ENCODE measurements at regions not wholly inside any gene's neighbourhood (a gene's known extent, or its start where the extent isn't known, plus 50 kb on each side); places are given as distances from the start of the nearest gene placed in this dataset.

GRCh38 chr7:35487841-35488240 lies 207.1 kb downstream of the HERPUD2 start:
- Histone ChIP-seq H3K9me3 (ENCODE audit: insufficient read depth, low read depth, low read length) (no peaks in the 10 kb centered on the region), H3K4me2 (ENCODE audit: low read length) (no peak overlapping the region), H3K27me3 (ENCODE audit: insufficient read depth, low read length) (no peaks in the 10 kb centered on the region), H4K20me1 (ENCODE audit: insufficient read depth, low read length) (no peaks in the 10 kb centered on the region), H3K9ac (ENCODE audit: low read length) (no peak overlapping the region), H2AFZ (ENCODE audit: low read depth, low read length) (no peak overlapping the region), H3K27ac (ENCODE audit: low read depth, low read length) (no peak overlapping the region), H3K79me2 (ENCODE audit: insufficient read depth, low read length) (no peaks in the 10 kb centered on the region), H3K36me3 (ENCODE audit: insufficient read depth, low read length) (no peaks in the 10 kb centered on the region), H3K4me3 (ENCODE audit: insufficient read depth, low read depth, low read length) (no peak overlapping the region), H3K4me1 (ENCODE audit: insufficient read depth, low read length) (no peaks in the 10 kb centered on the region)
- Mint-ChIP-seq H3K4me3 (ENCODE audit: unreplicated experiment) (no peak overlapping the region), H3K27ac (ENCODE audit: unreplicated experiment) (no peak overlapping the region), H3K9me3 (ENCODE audit: unreplicated experiment) (no peaks in the 10 kb centered on the region), H3K27me3 (ENCODE audit: low read depth, unreplicated experiment) (no peaks in the 10 kb centered on the region), H3K4me1 (ENCODE audit: low read depth, unreplicated experiment) (peaks cover 23% of the 10 kb centered on the region), H3K36me3 (ENCODE audit: low read depth, unreplicated experiment) (no peaks in the 10 kb centered on the region)
- TF ChIP-seq EZH2 (IDR thresholded peaks at IDR 0.05; ENCODE audit: insufficient read depth, low read length) (no peak), CTCF (IDR thresholded peaks at IDR 0.05; ENCODE audit: insufficient read depth, low read depth, low read length) (no peak)
- DNase-seq (ENCODE audit: low read depth) = no peak
- no peak for FAIRE-seq

GRCh38 chr7:35487402-35487801 lies 207.5 kb downstream of the HERPUD2 start:
- Histone ChIP-seq H3K36me3 (ENCODE audit: insufficient read depth, low read length) (no peaks in the 10 kb centered on the region), H3K9me3 (ENCODE audit: insufficient read depth, low read depth, low read length) (no peaks in the 10 kb centered on the region), H3K4me1 (ENCODE audit: insufficient read depth, low read length) (no peaks in the 10 kb centered on the region), H3K4me3 (ENCODE audit: insufficient read depth, low read depth, low read length) (no peak overlapping the region), H3K4me2 (ENCODE audit: low read length) (no peak overlapping the region), H4K20me1 (ENCODE audit: insufficient read depth, low read length) (no peaks in the 10 kb centered on the region), H3K27me3 (ENCODE audit: insufficient read depth, low read length) (no peaks in the 10 kb centered on the region), H3K79me2 (ENCODE audit: insufficient read depth, low read length) (no peaks in the 10 kb centered on the region), H2AFZ (ENCODE audit: low read depth, low read length) (no peak overlapping the region), H3K9ac (ENCODE audit: low read length) (no peak overlapping the region), H3K27ac (ENCODE audit: low read depth, low read length) (no peak overlapping the region)
- Mint-ChIP-seq H3K27ac (ENCODE audit: unreplicated experiment) (no peak overlapping the region), H3K36me3 (ENCODE audit: low read depth, unreplicated experiment) (no peaks in the 10 kb centered on the region), H3K4me3 (ENCODE audit: unreplicated experiment) (no peak overlapping the region), H3K27me3 (ENCODE audit: low read depth, unreplicated experiment) (no peaks in the 10 kb centered on the region), H3K4me1 (ENCODE audit: low read depth, unreplicated experiment) (peaks cover 27% of the 10 kb centered on the region), H3K9me3 (ENCODE audit: unreplicated experiment) (no peaks in the 10 kb centered on the region)
- no peak for FAIRE-seq
- no peak for DNase-seq (ENCODE audit: low read depth)
- TF ChIP-seq CTCF (IDR thresholded peaks at IDR 0.05; ENCODE audit: insufficient read depth, low read depth, low read length) (no peak), EZH2 (IDR thresholded peaks at IDR 0.05; ENCODE audit: insufficient read depth, low read length) (no peak)

DNA sequence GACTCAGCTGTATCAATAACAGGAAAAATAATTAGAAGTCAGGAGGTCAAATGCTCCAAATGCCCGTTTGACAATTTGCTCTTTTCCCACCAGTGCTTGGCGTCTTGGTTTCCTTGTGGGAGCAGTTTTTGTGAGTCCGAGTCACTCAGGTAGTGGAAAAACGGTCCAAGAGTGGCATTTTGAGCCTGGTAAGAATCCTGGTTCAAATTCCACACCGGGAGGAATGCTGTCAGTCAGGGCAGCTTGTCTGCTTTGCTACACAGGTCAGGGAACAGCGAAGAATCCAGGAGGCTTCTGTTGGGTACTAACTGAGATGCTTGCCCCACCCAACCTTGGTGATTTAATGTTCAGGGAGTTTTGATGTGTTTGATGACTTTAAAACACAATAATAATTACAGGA lies 209.5 kb downstream of the HERPUD2 start:
- no peak overlapping the region for H3K4me2 ChIP-seq (ENCODE audit: low read length)
- H3K4me1 ChIP-seq (ENCODE audit: insufficient read depth, low read length) = no peaks in the 10 kb centered on the region
- H3K27me3 ChIP-seq (ENCODE audit: insufficient read depth, low read length) = no peaks in the 10 kb centered on the region
- H3K9me3 ChIP-seq (ENCODE audit: insufficient read depth, low read depth, low read length) = no peaks in the 10 kb centered on the region
- H4K20me1 ChIP-seq (ENCODE audit: insufficient read depth, low read length) = no peaks in the 10 kb centered on the region
- no peaks in the 10 kb centered on the region for H3K36me3 ChIP-seq (ENCODE audit: insufficient read depth, low read length)
- Mint-ChIP-seq H3K27me3 (ENCODE audit: low read depth, unreplicated experiment) (no peaks in the 10 kb centered on the region), H3K9me3 (ENCODE audit: unreplicated experiment) (no peaks in the 10 kb centered on the region), H3K27ac (ENCODE audit: unreplicated experiment) (peak overlapping the region; percentile 37), H3K4me3 (ENCODE audit: unreplicated experiment) (no peak overlapping the region), H3K36me3 (ENCODE audit: low read depth, unreplicated experiment) (no peaks in the 10 kb centered on the region), H3K4me1 (ENCODE audit: low read depth, unreplicated experiment) (peaks cover 36% of the 10 kb centered on the region)
- no peak overlapping the region for H3K4me3 ChIP-seq (ENCODE audit: insufficient read depth, low read depth, low read length)
- no peak overlapping the region for H2AFZ ChIP-seq (ENCODE audit: low read depth, low read length)
- no peak for DNase-seq (ENCODE audit: low read depth)
- FAIRE-seq = no peak
- no peaks in the 10 kb centered on the region for H3K79me2 ChIP-seq (ENCODE audit: insufficient read depth, low read length)
- no peak overlapping the region for H3K9ac ChIP-seq (ENCODE audit: low read length)
- no peak overlapping the region for H3K27ac ChIP-seq (ENCODE audit: low read depth, low read length)
- TF ChIP-seq CTCF (IDR thresholded peaks at IDR 0.05; ENCODE audit: insufficient read depth, low read depth, low read length) (no peak), EZH2 (IDR thresholded peaks at IDR 0.05; ENCODE audit: insufficient read depth, low read length) (no peak)
